ENCODE measurements at regions not wholly inside any gene's neighbourhood (a gene's known extent, or its start where the extent isn't known, plus 50 kb on each side); places are given as distances from the start of the nearest gene placed in this dataset.

GRCh38 chr22:49011769-49012648, 815.7 kb downstream of the BRD1 start:
- TF ChIP-seq CTCF (IDR thresholded peaks at IDR 0.05; ENCODE audit: insufficient read depth, low read length, poor library complexity, severe bottlenecking): no peak
- Histone ChIP-seq H3K36me3 (ENCODE audit: control insufficient read depth, insufficient read depth, low read length) (no peaks in the 10 kb centered on the region), H3K4me3 (replicated peaks; ENCODE audit: low read depth, low read length) (no peak overlapping the region), H3K27me3 (replicated peaks; ENCODE audit: control insufficient read depth, insufficient read depth, low read length) (no peaks in the 10 kb centered on the region)
- no peak for DNase-seq (ENCODE audit: extremely low read depth, insufficient read length)

DNA sequence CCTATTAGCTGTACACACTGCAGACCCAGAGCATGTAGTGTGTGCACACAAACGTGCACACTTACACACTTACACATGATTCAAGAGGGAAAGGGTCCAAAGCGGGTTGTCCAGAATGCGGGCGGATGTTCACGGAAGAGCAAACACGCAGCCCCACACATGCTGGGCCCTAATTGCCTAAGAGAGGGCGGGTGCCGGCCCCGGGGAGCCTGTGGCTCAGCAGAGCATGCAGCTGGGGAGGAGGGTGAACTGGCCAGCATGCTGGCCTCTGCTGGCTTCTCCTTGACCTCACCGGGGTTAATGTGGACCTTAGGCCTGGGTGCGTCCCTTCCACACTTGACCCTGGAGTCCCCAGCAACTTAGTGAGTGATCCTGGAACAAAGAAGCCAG, 816.3 kb downstream of the BRD1 start:
- Histone ChIP-seq H3K27me3 (replicated peaks; ENCODE audit: control insufficient read depth, insufficient read depth, low read length) (no peaks in the 10 kb centered on the region), H3K36me3 (ENCODE audit: control insufficient read depth, insufficient read depth, low read length) (no peaks in the 10 kb centered on the region), H3K4me3 (replicated peaks; ENCODE audit: low read depth, low read length) (no peak overlapping the region)
- no peak for TF ChIP-seq CTCF (IDR thresholded peaks at IDR 0.05; ENCODE audit: insufficient read depth, low read length, poor library complexity, severe bottlenecking)
- no peak for DNase-seq (ENCODE audit: extremely low read depth, insufficient read length)

- DNase-seq (ENCODE audit: extremely low read depth, insufficient read length): no peak
- H3K27me3 ChIP-seq (replicated peaks; ENCODE audit: control insufficient read depth, insufficient read depth, low read length): no peaks in the 10 kb centered on the region
- TF ChIP-seq CTCF (IDR thresholded peaks at IDR 0.05; ENCODE audit: insufficient read depth, low read length, poor library complexity, severe bottlenecking): no peak
- no peak overlapping the region for H3K4me3 ChIP-seq (replicated peaks; ENCODE audit: low read depth, low read length)
- no peaks in the 10 kb centered on the region for H3K36me3 ChIP-seq (ENCODE audit: control insufficient read depth, insufficient read depth, low read length)
Measured at GRCh38 chr22:49010901-49011300, 816.8 kb downstream of the BRD1 start.

DNA sequence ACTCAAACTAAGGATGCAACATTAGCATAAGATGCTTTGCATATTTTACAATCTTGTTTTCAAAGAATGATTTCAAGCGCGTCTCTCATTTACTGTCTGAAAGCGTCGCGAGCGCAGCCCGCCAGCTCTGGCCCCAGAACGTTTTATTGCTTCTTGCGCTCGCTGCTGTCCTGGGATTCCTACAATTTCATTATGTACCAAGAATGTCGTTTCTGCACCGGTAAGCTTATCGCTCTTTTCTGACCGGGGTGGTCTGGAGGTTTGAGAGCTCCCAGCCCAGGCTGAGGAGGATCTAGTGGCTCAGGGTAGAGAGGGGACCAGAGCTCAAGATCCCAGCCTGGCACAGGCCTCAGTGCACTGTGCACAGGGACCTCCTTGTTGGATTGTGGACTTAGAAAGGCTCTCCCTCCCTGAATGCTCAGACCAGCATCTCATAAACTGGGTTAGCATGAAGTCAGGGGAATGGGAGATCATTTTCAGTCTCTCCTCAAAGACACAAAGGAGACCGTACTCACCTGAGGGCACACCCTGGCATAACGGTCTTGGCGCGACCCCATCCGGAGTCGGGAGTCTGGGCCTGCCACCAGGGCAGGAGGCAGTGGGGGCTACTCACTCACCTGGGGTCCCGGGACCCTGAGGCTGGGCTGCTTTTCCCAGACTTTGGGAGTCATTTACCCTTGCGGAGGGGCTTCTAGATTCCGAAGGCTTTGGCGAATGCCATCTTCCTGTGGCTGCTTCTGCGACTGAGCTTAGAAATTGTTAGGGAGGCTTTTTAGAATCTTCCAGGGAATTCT, 817.4 kb downstream of the BRD1 start:
- Histone ChIP-seq H3K27me3 (replicated peaks; ENCODE audit: control insufficient read depth, insufficient read depth, low read length) (no peaks in the 10 kb centered on the region), H3K4me3 (replicated peaks; ENCODE audit: low read depth, low read length) (no peak overlapping the region), H3K36me3 (ENCODE audit: control insufficient read depth, insufficient read depth, low read length) (no peaks in the 10 kb centered on the region)
- DNase-seq (ENCODE audit: extremely low read depth, insufficient read length): no peak
- TF ChIP-seq CTCF (IDR thresholded peaks at IDR 0.05; ENCODE audit: insufficient read depth, low read length, poor library complexity, severe bottlenecking): no peak

DNA sequence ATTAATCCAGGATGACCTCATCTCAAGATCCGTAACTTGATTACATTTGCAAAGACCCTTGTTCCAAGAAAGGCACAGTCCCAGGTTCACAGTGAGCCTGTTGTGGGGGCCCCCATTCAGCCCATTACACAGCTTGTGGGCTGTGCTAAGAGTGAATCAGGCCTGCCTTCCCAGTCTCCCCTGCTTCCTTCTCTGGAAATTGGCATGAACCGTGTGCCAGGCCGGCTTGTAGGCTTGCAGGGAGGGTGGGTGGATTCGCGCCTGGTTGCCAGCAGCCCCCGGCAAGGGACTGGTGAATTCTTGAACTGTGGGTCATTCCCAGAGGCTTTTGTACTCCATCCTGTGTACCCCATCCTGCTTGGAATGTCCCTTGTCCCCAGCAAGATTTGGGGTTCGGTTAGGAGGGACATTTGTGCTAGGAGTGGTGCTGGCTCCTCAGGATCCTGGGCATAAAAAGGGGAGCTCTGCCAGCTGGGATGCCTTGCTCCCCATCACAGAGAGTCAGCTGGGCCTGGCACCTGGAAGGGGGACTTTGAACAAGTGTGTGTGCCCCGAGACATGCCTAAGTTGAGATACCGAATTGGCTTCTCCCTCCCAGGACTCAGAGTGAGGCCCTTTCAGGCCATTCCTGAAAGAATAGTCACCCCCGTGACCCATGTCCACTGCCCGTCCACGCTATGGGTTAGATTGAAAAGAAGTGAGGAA, 818.2 kb downstream of the BRD1 start:
- H3K4me3 ChIP-seq (replicated peaks; ENCODE audit: low read depth, low read length): no peak overlapping the region
- no peak for DNase-seq (ENCODE audit: extremely low read depth, insufficient read length)
- H3K27me3 ChIP-seq (replicated peaks; ENCODE audit: control insufficient read depth, insufficient read depth, low read length): no peaks in the 10 kb centered on the region
- no peaks in the 10 kb centered on the region for H3K36me3 ChIP-seq (ENCODE audit: control insufficient read depth, insufficient read depth, low read length)
- no peak for TF ChIP-seq CTCF (IDR thresholded peaks at IDR 0.05; ENCODE audit: insufficient read depth, low read length, poor library complexity, severe bottlenecking)
